GM12873 (cell line): ENCODE measurements at regions not wholly inside any gene's neighbourhood (a gene's known extent, or its start where the extent isn't known, plus 50 kb on each side); places are given as distances from the start of the nearest gene placed in this dataset.

Experiments used
- TF ChIP-seq, protein P1 (sequence below): IDR thresholded peaks from 2 replicates; pipeline ENCODE4 v1.5.1; 2012; ENCODE audit warnings: low read depth, mild to moderate bottlenecking, moderate library complexity, low read length, control low read depth; ENCODE audit not compliant: insufficient read depth; ENCODE audit errors: missing control alignments

DNA sequence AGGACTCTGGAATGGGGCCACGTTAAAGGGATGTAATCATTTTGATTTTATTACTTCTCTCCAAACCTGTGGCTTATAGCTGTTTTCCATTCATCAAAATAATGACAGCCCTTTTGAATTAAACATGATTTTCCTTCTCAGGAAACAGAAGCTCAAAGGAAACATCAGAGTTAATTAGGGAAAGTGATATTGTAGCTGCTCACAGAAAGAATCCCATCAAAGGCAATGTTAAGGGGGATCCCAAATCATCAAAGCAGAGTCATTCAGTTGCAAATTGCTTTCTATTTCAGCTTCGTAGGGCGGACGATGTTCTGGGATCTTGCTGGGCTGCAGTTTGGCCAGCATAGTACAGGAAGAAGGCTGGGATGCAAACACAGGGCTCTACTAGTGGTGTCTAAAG lies 563.2 kb downstream of the CCSER2 start:
- TF ChIP-seq, protein P1, sequence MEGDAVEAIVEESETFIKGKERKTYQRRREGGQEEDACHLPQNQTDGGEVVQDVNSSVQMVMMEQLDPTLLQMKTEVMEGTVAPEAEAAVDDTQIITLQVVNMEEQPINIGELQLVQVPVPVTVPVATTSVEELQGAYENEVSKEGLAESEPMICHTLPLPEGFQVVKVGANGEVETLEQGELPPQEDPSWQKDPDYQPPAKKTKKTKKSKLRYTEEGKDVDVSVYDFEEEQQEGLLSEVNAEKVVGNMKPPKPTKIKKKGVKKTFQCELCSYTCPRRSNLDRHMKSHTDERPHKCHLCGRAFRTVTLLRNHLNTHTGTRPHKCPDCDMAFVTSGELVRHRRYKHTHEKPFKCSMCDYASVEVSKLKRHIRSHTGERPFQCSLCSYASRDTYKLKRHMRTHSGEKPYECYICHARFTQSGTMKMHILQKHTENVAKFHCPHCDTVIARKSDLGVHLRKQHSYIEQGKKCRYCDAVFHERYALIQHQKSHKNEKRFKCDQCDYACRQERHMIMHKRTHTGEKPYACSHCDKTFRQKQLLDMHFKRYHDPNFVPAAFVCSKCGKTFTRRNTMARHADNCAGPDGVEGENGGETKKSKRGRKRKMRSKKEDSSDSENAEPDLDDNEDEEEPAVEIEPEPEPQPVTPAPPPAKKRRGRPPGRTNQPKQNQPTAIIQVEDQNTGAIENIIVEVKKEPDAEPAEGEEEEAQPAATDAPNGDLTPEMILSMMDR, result no peak

DNA sequence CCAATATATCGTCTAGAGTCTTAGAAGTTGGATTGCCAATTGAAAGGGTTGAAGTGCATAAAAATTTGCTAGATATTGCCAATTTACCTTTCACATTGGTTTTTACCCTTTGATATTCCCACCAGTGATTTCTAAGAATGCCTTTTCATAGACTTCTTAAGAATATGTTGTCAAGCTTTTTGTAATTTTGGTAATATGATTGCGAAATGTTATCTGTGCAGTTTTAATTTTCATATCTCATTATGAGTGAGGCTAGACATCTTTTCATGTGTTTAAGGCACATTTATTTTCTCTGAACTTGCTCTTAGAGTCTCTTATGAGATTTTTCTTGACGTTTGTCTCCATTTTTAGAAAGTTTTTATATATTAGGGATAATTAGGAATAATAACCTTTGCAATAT lies 567.2 kb downstream of the CCSER2 start:
- TF ChIP-seq, protein P1, result no peak

DNA sequence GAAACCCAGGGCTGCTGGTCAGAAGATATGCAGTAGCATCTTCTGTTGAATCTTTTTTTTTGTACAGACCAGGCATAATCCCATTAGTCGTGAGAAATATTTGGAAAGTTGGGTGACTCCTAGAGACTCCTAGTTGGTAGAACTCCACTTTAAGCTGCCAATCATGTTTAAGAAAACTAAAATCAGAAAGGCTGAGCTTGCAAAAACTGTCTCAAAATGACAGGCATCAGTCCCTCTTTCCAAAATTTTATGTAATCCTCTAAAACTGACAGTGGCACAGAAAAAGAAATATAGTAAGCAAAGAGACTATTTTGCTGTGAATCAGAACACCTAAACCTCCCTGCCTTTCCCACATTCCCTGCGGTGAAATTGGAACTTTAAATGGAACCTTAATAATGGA lies 568.5 kb downstream of the CCSER2 start:
- TF ChIP-seq, protein P1, result no peak

DNA sequence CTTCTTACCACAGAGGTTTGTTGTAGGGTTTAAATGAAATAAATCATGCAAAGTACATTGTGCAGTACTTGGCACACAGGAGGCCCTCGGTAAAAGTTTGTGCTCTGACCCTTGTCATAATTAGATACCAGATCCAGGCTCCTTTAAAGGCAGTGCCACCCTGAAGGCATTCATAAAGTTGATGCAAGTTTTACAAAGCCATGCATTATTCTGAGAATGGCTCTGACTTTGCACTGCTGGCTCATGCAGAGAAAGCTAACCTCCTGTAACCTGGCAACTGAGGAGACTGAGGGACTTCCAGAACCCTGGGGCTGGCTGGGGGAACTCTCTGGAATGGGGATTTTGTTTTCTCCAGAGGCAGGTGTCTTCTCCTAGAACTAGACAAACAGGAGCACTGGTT lies 570.9 kb downstream of the CCSER2 start:
- TF ChIP-seq, protein P1, result no peak

DNA sequence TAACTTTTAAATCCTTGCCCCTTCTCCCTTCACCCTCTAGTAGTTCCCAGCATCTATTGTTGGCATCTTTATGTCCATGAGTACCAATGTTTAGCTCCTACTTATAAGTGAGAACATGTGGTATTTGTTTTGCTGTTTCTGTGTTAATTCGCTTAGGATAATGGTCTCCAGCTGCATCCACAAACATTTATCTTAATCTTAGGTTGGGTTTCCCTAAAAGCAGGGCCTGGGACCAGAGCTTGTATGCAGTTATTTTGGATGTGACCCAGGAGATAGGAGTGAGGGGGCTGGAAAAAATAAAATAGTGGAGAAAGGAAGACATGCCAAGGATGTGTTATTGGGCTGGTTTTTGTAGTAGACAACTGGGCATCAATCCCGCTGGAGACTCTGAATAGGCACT lies 571.8 kb downstream of the CCSER2 start:
- TF ChIP-seq, protein P1, result no peak

DNA sequence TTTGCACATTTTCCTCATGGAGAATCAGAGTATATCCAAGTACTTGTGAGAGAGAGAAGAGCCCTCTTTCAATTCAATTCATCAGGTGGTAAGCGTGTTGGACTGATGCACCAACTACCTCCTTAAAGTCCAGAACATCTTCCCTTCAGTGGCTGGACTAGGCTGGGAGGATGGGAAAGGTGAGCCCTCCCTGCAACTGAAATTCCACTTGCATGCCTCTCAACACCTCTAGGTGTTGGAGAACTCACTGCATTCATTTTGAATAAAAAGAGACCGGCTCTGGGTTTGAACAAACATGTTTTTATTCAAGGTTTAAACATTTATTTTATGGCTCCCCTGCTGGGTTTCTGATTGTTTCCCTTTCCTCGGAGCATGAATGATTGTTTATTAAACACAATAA lies 573.5 kb downstream of the CCSER2 start:
- TF ChIP-seq, protein P1, result no peak

DNA sequence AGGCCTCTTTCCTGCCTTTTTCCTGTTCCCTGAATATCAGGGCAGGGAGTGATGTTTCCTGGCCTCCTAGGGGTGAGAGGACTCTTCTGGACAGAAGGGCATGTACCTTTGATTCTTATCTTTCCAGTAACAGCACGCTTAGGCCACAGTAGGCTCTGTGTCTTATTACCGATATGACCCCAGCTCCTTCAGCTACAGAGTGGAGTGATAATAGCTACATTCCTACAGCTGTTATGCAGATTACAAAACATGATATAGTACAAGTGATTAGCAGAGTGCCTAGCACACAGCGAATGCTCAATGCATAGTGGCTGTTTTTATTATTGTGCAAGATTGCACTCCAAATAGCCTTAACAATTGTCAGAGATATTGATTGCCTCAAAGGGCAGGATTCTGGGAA lies 574.2 kb downstream of the CCSER2 start:
- TF ChIP-seq, protein P1, result no peak

DNA sequence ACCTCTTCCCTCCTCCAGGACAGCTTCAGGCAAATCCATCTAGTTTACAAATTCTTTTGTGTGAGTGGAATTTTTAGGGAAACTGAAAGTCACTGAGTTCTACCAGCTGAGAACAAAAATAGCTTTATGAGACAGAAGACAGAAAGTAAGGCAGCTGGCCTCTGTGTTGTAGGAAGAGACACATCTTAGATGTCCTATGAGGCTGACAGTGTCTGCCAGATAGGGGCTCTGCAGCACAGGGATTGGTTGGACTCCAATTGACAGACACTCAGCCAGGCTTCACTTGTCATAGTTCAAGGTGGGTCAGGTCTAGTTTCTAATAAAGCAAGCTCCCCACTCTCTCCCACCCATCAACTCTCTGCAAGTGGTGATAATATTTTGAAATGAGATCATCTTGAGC lies 574.9 kb downstream of the CCSER2 start:
- TF ChIP-seq, protein P1, result no peak
